EL (cell line): ENCODE measurements at regions not wholly inside any gene's neighbourhood (a gene's known extent, or its start where the extent isn't known, plus 50 kb on each side); places are given as distances from the start of the nearest gene placed in this dataset.

Experiments used
- DNase-seq: peaks from one replicate; pipeline ENCODE4 v3.0.0-alpha.2; 2016

- DNase-seq: no peak
Measured at GRCh38 chr9:82673919-82674318, 389.0 kb downstream of the RASEF start.

- DNase-seq: no peak
Measured at GRCh38 chr9:82675102-82675501, 387.8 kb downstream of the RASEF start.

DNA sequence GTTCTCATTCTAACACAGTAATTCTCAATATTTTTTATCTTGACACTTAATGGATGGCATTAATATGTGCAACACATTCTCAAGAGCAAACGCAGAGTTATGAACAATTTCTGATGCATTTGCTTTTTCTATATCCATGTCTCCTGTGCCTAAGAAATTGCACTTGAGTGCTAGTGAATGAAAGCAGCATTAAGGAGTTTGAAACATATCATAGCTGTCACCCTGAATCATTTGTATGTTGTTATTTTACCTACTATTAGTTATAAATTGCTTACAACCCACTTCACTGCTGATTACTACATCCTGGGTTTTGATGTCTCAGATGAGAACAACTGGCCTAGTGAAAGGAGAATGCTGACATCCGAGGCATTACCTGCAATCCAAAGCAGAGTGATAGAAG, 387.3 kb downstream of the RASEF start:
- no peak for DNase-seq

GRCh38 chr9:82677086-82677485, 385.9 kb downstream of the RASEF start:
- no peak for DNase-seq

- DNase-seq: no peak
Measured at GRCh38 chr9:82679472-82679871, 383.5 kb downstream of the RASEF start.

- no peak for DNase-seq
Measured at GRCh38 chr9:82680179-82680935, 382.6 kb downstream of the RASEF start.

- DNase-seq: no peak
Measured at GRCh38 chr9:82681809-82682208, 381.1 kb downstream of the RASEF start.

DNA sequence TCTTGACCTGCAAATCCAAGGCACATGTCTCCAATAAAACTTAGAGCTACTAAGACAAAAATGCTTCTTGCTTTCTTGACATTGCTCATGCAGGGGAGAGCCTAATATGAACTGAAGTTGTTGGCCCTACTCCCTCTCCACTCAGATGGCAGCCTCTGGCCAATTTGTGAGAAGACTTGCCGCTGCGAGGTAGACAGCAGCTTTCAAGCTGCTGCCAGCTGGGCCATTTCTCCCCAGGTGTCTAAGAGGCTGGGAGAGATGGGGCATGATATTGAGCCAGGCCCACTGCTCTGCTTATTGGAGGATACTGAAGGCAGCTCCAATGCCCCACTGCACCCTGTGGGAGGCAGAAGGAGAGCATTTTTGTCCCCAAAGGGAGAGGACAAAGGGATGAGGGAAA, 380.5 kb downstream of the RASEF start:
- DNase-seq: no peak

GRCh38 chr9:82695704-82696103, 367.2 kb downstream of the RASEF start:
- no peak for DNase-seq

- DNase-seq: peak; percentile 6
Measured at GRCh38 chr9:82706786-82707185, 356.2 kb downstream of the RASEF start.

- no peak for DNase-seq
Measured at GRCh38 chr9:82716821-82717220, 346.1 kb downstream of the RASEF start.

DNA sequence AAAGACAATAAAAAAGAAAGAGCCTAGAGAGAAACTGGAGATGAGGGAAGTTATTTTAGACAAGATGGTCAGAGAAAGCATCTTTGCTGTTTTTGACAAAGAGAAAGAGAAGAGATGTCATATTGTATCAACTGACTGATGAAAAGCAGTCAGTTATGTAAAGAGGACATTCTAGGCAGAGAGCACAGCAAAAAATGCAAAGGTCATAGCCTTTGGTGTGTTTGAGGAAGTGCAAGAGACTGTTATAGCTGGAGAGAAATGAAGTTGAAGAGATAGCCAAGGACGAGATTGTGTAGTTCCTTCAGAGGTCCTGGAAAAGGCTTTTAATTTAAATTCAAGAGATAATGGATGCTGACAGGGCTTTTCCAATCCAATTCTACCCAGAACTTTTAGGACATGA, 342.4 kb downstream of the RASEF start:
- no peak for DNase-seq

- DNase-seq: peak; percentile 7
Measured at GRCh38 chr9:82721593-82721992, 341.3 kb downstream of the RASEF start.

GRCh38 chr9:82722051-82722450, 340.9 kb downstream of the RASEF start:
- DNase-seq: no peak

DNA sequence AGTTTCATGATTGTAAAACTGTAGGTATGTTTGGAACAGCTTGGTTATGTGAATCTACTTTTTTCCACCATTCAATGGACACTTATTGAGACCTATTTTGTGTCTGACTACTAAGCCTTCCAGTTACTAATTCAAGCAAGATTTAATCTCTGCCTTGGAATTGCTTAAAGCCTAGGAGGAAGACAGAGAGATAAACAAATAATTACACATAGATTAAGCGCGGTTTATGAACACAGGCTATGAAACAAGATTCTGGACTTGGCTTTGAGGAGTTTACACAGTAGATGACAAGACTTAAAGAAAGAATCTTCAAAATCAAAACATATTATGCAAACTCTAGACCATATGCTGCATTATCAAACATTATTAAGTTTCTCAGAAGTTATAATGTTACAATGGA, 340.4 kb downstream of the RASEF start:
- no peak for DNase-seq

- DNase-seq: no peak
Measured at GRCh38 chr9:82726424-82727276, 336.3 kb downstream of the RASEF start.

GRCh38 chr9:82729141-82729540, 333.8 kb downstream of the RASEF start:
- no peak for DNase-seq

GRCh38 chr9:82729991-82730589, 332.9 kb downstream of the RASEF start:
- no peak for DNase-seq

GRCh38 chr9:82732928-82733327, 330.0 kb downstream of the RASEF start:
- DNase-seq: no peak

DNA sequence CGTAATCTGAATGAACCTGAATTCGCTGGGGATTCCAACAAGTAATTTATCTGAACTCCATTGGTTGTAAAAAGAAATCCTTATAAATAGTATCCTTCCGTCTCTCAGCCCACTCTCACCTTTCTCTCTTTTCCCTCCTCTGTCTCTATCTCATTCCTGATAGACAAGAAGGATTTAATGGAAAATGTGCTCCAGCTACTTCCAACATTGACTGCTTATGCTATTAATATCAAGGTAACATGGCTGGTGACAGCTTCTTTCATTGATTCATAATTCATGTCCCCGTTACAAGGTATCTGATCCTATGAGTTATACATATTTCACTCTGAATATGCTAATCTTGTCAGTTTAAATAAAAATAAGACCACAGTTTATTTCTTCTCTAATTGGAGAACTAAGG, 326.8 kb downstream of the RASEF start:
- DNase-seq: no peak

DNA sequence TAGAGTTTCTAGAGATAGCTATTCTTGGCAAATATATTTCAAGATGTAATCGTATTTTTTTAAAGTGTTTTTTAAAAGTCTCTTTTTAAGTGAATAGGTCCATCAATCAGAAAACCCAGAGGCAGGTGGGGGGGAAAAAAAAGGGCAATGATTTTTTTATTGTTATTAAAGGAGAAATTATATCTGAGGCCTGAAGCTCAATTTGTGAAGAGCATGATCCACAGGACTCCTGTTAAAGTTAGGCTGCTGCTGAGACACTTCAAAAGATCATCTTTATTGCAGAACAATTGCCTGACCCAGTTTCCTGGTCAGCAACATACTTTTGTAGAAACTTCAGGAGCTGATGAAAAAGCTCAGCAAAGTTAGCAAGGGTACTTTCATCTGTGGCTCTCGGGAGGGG, 326.2 kb downstream of the RASEF start:
- DNase-seq: no peak

- DNase-seq: no peak
Measured at GRCh38 chr9:82745919-82746318, 317.0 kb downstream of the RASEF start.

- DNase-seq: no peak
Measured at GRCh38 chr9:82750411-82750913, 312.5 kb downstream of the RASEF start.

DNA sequence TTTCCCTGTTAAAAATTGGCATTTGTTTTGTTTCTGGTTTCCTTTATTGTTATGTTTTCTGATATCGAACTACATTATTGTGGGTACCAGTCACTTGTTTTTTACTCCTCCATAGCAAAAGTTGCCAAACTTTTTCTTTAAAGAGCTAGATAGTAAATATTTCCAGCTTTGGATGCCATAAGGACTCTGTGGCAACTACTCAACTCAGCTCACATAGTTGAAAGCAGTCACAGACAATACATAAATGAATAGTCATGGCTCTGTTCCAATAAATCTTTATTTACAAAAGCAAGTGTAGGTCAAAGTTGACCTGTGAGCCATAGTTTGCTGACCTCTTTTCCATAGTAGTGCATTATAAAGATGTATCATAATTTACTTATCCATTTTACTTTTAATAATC, 305.0 kb downstream of the RASEF start:
- no peak for DNase-seq
